LNCaP clone FGC (cell line): ENCODE measurements at regions not wholly inside any gene's neighbourhood (a gene's known extent, or its start where the extent isn't known, plus 50 kb on each side); places are given as distances from the start of the nearest gene placed in this dataset.

Source experiments
- DNase-seq: peaks from one replicate; pipeline ENCODE4 v3.0.0-alpha.2; 2011; ENCODE audit warnings: low read depth
- H3K4me3 ChIP-seq: 2 replicates; pipeline ENCODE4 v1.5.1; 2011; ENCODE audit warnings: mild to moderate bottlenecking, low read depth, low read length, control low read depth
- CTCF ChIP-seq: IDR thresholded peaks from 2 replicates; pipeline ENCODE4 v1.5.1; 2012; ENCODE audit warnings: mild to moderate bottlenecking; ENCODE audit not compliant: control insufficient read depth, insufficient read depth; ENCODE audit errors: extremely low read depth

- no peak overlapping the region for H3K4me3 ChIP-seq
- no peak for DNase-seq
- no peak for TF ChIP-seq CTCF
Observed at GRCh38 chr5:142375944-142376411, 51.2 kb upstream of the SPRY4 start.
